GM18907 (cell line): ENCODE measurements at regions not wholly inside any gene's neighbourhood (a gene's known extent, or its start where the extent isn't known, plus 50 kb on each side); places are given as distances from the start of the nearest gene placed in this dataset.

ENCODE experiments used
- ATAC-seq: cut with Tn5 transposase; IDR thresholded peaks from one replicate; pipeline ENCODE4 v1.9.1; 2021; ENCODE audit warnings: mild to moderate bottlenecking, moderate library complexity; ENCODE audit not compliant: unreplicated experiment

- ATAC-seq = no peak
These were observed 133.6 kb downstream of the TMEM26 start for GRCh38 chr10:61319386-61320256.

GRCh38 chr10:61318429-61318828, 134.8 kb downstream of the TMEM26 start:
- ATAC-seq = no peak

GRCh38 chr10:61317706-61318105, 135.5 kb downstream of the TMEM26 start:
- ATAC-seq = no peak

- ATAC-seq = no peak
These were observed 136.4 kb downstream of the TMEM26 start for GRCh38 chr10:61316676-61317265.

GRCh38 chr10:61314273-61314672, 138.9 kb downstream of the TMEM26 start:
- no peak for ATAC-seq

GRCh38 chr10:61313460-61313859, 139.7 kb downstream of the TMEM26 start:
- no peak for ATAC-seq

- ATAC-seq = no peak
These were observed 148.4 kb downstream of the TMEM26 start for GRCh38 chr10:61304746-61305145.

- ATAC-seq = no peak
These were observed 151.1 kb downstream of the TMEM26 start for GRCh38 chr10:61302124-61302523.

GRCh38 chr10:61301575-61301974, 151.6 kb downstream of the TMEM26 start:
- no peak for ATAC-seq

GRCh38 chr10:61299841-61300240, 153.3 kb downstream of the TMEM26 start:
- ATAC-seq = no peak

- ATAC-seq = no peak
These were observed 154.0 kb downstream of the TMEM26 start for GRCh38 chr10:61299156-61299555.

GRCh38 chr10:61298194-61298593, 155.0 kb downstream of the TMEM26 start:
- ATAC-seq = no peak

GRCh38 chr10:61296161-61296560, 157.0 kb downstream of the TMEM26 start:
- no peak for ATAC-seq

GRCh38 chr10:61294131-61294530, 159.1 kb downstream of the TMEM26 start:
- no peak for ATAC-seq

GRCh38 chr10:61289813-61290212, 163.4 kb downstream of the TMEM26 start:
- no peak for ATAC-seq

- peak; percentile 100 for ATAC-seq
These were observed 166.5 kb downstream of the TMEM26 start for GRCh38 chr10:61286686-61287085.

- ATAC-seq = no peak
These were observed 167.4 kb downstream of the TMEM26 start for GRCh38 chr10:61285749-61286148.

- no peak for ATAC-seq
These were observed 168.8 kb downstream of the TMEM26 start for GRCh38 chr10:61284222-61284890.

- no peak for ATAC-seq
These were observed 169.5 kb downstream of the TMEM26 start for GRCh38 chr10:61283481-61284221.

- no peak for ATAC-seq
These were observed 170.1 kb downstream of the TMEM26 start for GRCh38 chr10:61283066-61283465.

- no peak for ATAC-seq
These were observed 172.9 kb downstream of the TMEM26 start for GRCh38 chr10:61280303-61280702.
